ENCODE measurements at regions not wholly inside any gene's neighbourhood (a gene's known extent, or its start where the extent isn't known, plus 50 kb on each side); places are given as distances from the start of the nearest gene placed in this dataset.

DNA sequence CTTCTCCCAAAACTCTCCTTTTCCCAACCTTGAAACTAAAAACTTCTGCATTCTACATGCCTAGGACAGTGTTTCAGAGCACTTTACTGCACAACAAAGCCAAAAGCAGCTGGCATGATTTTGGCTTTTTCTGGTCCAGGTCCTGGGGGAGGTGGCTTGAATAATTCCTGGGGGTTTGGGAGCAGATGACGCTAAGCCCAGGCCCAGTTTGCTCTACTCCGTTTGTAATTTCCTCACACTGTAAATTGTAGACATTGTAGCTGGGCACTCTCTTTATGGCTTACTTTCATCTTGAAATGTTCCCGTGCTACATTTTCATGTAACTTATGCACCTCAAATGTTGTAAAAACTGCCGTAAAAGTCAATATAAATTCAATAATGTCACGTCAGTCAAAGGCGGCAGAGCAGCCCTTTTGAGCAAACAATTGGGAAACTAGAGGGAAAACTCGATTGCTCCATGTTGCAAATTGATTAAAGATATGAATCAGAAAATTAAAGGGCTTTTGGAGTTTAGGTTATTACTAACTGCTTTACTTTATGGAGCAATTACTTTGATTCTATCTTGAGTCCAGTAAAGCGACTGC lies 373.2 kb upstream of the SLC14A2 start:
- TF ChIP-seq EP300 (IDR thresholded peaks at IDR 0.05) (no peak), POLR2A (IDR thresholded peaks at IDR 0.05) (no peak), POLR2AphosphoS5 (IDR thresholded peaks at IDR 0.05) (no peak)
- TF ChIP-seq, protein P1, sequence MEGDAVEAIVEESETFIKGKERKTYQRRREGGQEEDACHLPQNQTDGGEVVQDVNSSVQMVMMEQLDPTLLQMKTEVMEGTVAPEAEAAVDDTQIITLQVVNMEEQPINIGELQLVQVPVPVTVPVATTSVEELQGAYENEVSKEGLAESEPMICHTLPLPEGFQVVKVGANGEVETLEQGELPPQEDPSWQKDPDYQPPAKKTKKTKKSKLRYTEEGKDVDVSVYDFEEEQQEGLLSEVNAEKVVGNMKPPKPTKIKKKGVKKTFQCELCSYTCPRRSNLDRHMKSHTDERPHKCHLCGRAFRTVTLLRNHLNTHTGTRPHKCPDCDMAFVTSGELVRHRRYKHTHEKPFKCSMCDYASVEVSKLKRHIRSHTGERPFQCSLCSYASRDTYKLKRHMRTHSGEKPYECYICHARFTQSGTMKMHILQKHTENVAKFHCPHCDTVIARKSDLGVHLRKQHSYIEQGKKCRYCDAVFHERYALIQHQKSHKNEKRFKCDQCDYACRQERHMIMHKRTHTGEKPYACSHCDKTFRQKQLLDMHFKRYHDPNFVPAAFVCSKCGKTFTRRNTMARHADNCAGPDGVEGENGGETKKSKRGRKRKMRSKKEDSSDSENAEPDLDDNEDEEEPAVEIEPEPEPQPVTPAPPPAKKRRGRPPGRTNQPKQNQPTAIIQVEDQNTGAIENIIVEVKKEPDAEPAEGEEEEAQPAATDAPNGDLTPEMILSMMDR (IDR thresholded peaks at IDR 0.05), result no peak
